Bronchial epithelial cell (primary cell): ENCODE measurements at regions not wholly inside any gene's neighbourhood (a gene's known extent, or its start where the extent isn't known, plus 50 kb on each side); places are given as distances from the start of the nearest gene placed in this dataset.
A peak's percentile ranks its signal among the peaks of the same experiment; 100 is the strongest.

ENCODE experiments used
- DNase-seq: peaks from one replicate; pipeline ENCODE4 v3.0.0-alpha.2; 2010; ENCODE audit warnings: low read depth
- FAIRE-seq: peaks from 2 replicates; lab custom pipeline; 2011; peaks lifted over from hg19 to GRCh38; lab: Jason Lieb, UNC
- H3K27me3 ChIP-seq: 2 replicates; pipeline ENCODE4 v1.5.1; 2011; ENCODE audit warnings: low read length; ENCODE audit not compliant: control insufficient read depth, insufficient read depth
- H3K36me3 ChIP-seq: 2 replicates; pipeline ENCODE4 v1.5.1; 2011; ENCODE audit warnings: low read length; ENCODE audit not compliant: control insufficient read depth, insufficient read depth
- H3K4me3 ChIP-seq: 2 replicates; pipeline ENCODE4 v1.5.1; 2011; ENCODE audit warnings: mild to moderate bottlenecking, low read depth, low read length, control low read depth
- CTCF ChIP-seq: IDR thresholded peaks from 2 replicates; pipeline ENCODE4 v1.5.1; 2011; ENCODE audit warnings: mild to moderate bottlenecking, moderate library complexity, low read length, control low read depth, inconsistent platforms; ENCODE audit not compliant: insufficient read depth, severe bottlenecking

GRCh38 chr12:42742716-42743115, 153.2 kb upstream of the PRICKLE1 start:
- Histone ChIP-seq H3K36me3 (no peaks in the 10 kb centered on the region), H3K27me3 (no peaks in the 10 kb centered on the region), H3K4me3 (no peak overlapping the region)
- DNase-seq (no peak), FAIRE-seq (no peak)
- TF ChIP-seq CTCF = no peak

DNA sequence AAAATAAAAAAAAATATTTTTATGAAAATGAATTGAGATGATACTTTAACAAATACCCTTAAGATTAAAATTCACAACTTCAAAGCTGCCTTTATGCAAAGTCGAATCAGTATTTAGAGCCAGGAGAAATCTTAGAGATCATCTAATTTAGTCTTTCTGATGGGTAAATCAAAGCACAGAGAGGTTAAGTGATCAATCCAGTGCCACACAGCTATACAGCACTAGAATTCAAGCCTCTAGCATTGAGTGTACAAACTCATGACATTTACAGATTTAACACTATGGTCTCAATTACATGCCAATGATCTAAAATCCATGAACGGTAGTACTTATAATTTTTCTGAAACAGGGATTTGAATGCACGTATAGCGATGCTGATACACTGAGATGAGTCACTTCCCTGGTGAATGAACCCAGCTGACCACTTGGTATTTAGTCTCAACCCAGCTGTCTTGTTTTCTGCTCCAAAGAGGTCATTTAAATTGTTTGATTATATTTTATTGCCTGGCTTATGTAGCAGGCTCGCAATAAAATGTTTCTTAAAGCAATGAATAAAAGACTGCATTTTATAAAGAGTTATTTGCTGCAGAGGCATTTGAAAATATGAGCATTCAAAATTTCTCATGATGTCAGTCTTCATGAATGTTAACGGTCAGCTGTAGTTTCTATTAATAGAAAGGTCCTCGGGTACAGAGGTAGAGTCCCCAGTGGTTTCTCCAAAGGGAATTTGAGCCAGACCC, 152.4 kb upstream of the PRICKLE1 start:
- no peaks in the 10 kb centered on the region for H3K27me3 ChIP-seq
- no peaks in the 10 kb centered on the region for H3K36me3 ChIP-seq
- no peak overlapping the region for H3K4me3 ChIP-seq
- no peak for FAIRE-seq
- DNase-seq = no peak
- TF ChIP-seq CTCF = no peak

- no peak overlapping the region for H3K4me3 ChIP-seq
Measured at GRCh38 chr12:42741091-42741490, 151.5 kb upstream of the PRICKLE1 start.

GRCh38 chr12:42737398-42737797, 147.9 kb upstream of the PRICKLE1 start:
- no peak overlapping the region for H3K4me3 ChIP-seq
- no peak for FAIRE-seq
- DNase-seq = no peak
- H3K36me3 ChIP-seq = no peaks in the 10 kb centered on the region
- H3K27me3 ChIP-seq = no peaks in the 10 kb centered on the region
- no peak for TF ChIP-seq CTCF

More at GRCh38 chr12:42741091-42741490, 151.5 kb upstream of the PRICKLE1 start:
- FAIRE-seq = no peak
- Histone ChIP-seq H3K27me3 (no peaks in the 10 kb centered on the region), H3K36me3 (no peaks in the 10 kb centered on the region)
- DNase-seq = no peak
- TF ChIP-seq CTCF = no peak

- no peak for TF ChIP-seq CTCF
- Histone ChIP-seq H3K4me3 (no peak overlapping the region), H3K27me3 (no peaks in the 10 kb centered on the region), H3K36me3 (no peaks in the 10 kb centered on the region)
- FAIRE-seq = no peak
- peak; percentile 68 for DNase-seq
Measured at GRCh38 chr12:42735861-42736361, 146.4 kb upstream of the PRICKLE1 start.
